ENCODE measurements at regions not wholly inside any gene's neighbourhood (a gene's known extent, or its start where the extent isn't known, plus 50 kb on each side); places are given as distances from the start of the nearest gene placed in this dataset.

GRCh38 chr6:139568956-139569538 lies 194.6 kb upstream of the CITED2 start:
- Mint-ChIP-seq H3K9me3 (ENCODE audit: unreplicated experiment) (no peaks in the 10 kb centered on the region), H3K36me3 (ENCODE audit: unreplicated experiment) (no peaks in the 10 kb centered on the region), H3K27me3 (ENCODE audit: unreplicated experiment) (no peaks in the 10 kb centered on the region), H3K4me3 (ENCODE audit: unreplicated experiment) (no peak overlapping the region), H3K27ac (ENCODE audit: unreplicated experiment) (no peak overlapping the region), H3K4me1 (ENCODE audit: low read depth, unreplicated experiment) (no peaks in the 10 kb centered on the region)
- TF ChIP-seq, protein P1, sequence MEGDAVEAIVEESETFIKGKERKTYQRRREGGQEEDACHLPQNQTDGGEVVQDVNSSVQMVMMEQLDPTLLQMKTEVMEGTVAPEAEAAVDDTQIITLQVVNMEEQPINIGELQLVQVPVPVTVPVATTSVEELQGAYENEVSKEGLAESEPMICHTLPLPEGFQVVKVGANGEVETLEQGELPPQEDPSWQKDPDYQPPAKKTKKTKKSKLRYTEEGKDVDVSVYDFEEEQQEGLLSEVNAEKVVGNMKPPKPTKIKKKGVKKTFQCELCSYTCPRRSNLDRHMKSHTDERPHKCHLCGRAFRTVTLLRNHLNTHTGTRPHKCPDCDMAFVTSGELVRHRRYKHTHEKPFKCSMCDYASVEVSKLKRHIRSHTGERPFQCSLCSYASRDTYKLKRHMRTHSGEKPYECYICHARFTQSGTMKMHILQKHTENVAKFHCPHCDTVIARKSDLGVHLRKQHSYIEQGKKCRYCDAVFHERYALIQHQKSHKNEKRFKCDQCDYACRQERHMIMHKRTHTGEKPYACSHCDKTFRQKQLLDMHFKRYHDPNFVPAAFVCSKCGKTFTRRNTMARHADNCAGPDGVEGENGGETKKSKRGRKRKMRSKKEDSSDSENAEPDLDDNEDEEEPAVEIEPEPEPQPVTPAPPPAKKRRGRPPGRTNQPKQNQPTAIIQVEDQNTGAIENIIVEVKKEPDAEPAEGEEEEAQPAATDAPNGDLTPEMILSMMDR (IDR thresholded peaks at IDR 0.05; ENCODE audit: partially characterized antibody, unreplicated experiment) = no peak
- no peak for DNase-seq

GRCh38 chr6:139568151-139568955 lies 193.9 kb upstream of the CITED2 start:
- no peaks in the 10 kb centered on the region for H3K36me3 Mint-ChIP-seq (ENCODE audit: unreplicated experiment)
- H3K27ac Mint-ChIP-seq (ENCODE audit: unreplicated experiment) = no peak overlapping the region
- no peak overlapping the region for H3K4me3 Mint-ChIP-seq (ENCODE audit: unreplicated experiment)
- TF ChIP-seq, protein P1 (IDR thresholded peaks at IDR 0.05; ENCODE audit: partially characterized antibody, unreplicated experiment) = no peak
- DNase-seq = no peak
- no peaks in the 10 kb centered on the region for H3K27me3 Mint-ChIP-seq (ENCODE audit: unreplicated experiment)
- no peaks in the 10 kb centered on the region for H3K4me1 Mint-ChIP-seq (ENCODE audit: low read depth, unreplicated experiment)
- no peaks in the 10 kb centered on the region for H3K9me3 Mint-ChIP-seq (ENCODE audit: unreplicated experiment)

DNA sequence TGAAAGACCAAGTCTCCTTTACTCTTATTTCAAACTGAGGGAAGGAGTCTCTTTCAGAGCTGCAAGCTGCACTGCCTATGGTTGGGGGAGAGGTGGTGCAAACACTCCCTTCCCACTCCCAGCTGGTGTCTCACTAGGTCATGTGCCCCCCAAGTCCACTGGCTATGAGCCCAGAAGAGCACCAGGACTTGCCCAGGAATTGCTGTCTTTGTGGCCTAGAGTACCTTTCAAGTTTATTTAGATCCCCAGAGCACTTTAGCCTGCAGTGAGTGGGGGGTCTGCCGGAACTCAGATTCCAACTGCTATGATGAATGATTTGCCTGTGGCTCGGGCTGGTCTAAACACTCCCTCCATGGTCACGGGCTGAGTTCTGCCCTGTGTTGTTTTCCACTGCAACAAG lies 192.6 kb upstream of the CITED2 start:
- Mint-ChIP-seq H3K27ac (ENCODE audit: unreplicated experiment) (no peak overlapping the region), H3K9me3 (ENCODE audit: unreplicated experiment) (no peaks in the 10 kb centered on the region), H3K4me1 (ENCODE audit: low read depth, unreplicated experiment) (no peaks in the 10 kb centered on the region), H3K36me3 (ENCODE audit: unreplicated experiment) (no peaks in the 10 kb centered on the region), H3K4me3 (ENCODE audit: unreplicated experiment) (no peak overlapping the region), H3K27me3 (ENCODE audit: unreplicated experiment) (no peaks in the 10 kb centered on the region)
- DNase-seq = no peak
- TF ChIP-seq, protein P1 (IDR thresholded peaks at IDR 0.05; ENCODE audit: partially characterized antibody, unreplicated experiment) = no peak

GRCh38 chr6:139565591-139565990 lies 191.1 kb upstream of the CITED2 start:
- H3K4me1 Mint-ChIP-seq (ENCODE audit: low read depth, unreplicated experiment) = no peaks in the 10 kb centered on the region
- no peak overlapping the region for H3K27ac Mint-ChIP-seq (ENCODE audit: unreplicated experiment)
- TF ChIP-seq, protein P1 (IDR thresholded peaks at IDR 0.05; ENCODE audit: partially characterized antibody, unreplicated experiment) = no peak
- H3K36me3 Mint-ChIP-seq (ENCODE audit: unreplicated experiment) = no peaks in the 10 kb centered on the region
- no peak overlapping the region for H3K4me3 Mint-ChIP-seq (ENCODE audit: unreplicated experiment)
- DNase-seq = no peak
- no peaks in the 10 kb centered on the region for H3K27me3 Mint-ChIP-seq (ENCODE audit: unreplicated experiment)
- no peaks in the 10 kb centered on the region for H3K9me3 Mint-ChIP-seq (ENCODE audit: unreplicated experiment)

DNA sequence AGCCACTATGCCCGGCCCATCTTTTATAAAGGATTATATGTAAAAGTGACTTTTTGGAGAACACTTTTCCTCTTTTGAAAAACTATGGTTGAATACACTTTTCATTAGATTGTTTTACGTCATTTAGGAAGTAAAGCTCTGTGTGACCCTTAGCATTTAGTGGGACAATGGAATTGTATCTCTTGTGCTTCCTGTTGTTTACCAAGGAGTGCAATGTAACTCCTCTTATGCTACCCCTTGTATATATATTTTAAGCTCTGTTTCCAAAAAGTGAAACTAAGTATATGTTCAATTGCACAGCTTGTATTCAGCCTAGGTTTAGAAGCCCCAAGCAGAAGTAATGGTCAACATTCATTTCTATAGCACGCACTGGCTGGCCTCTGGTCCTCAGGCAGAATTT lies 183.1 kb upstream of the CITED2 start:
- H3K36me3 Mint-ChIP-seq (ENCODE audit: unreplicated experiment) = no peaks in the 10 kb centered on the region
- peaks cover 2% of the 10 kb centered on the region for H3K9me3 Mint-ChIP-seq (ENCODE audit: unreplicated experiment)
- H3K4me1 Mint-ChIP-seq (ENCODE audit: low read depth, unreplicated experiment) = no peaks in the 10 kb centered on the region
- H3K27me3 Mint-ChIP-seq (ENCODE audit: unreplicated experiment) = no peaks in the 10 kb centered on the region
- TF ChIP-seq, protein P1 (IDR thresholded peaks at IDR 0.05; ENCODE audit: partially characterized antibody, unreplicated experiment) = no peak
- DNase-seq = no peak
- H3K27ac Mint-ChIP-seq (ENCODE audit: unreplicated experiment) = no peak overlapping the region
- H3K4me3 Mint-ChIP-seq (ENCODE audit: unreplicated experiment) = no peak overlapping the region

Measured in glutamatergic neuron (in vitro differentiated cells).